GM23338 (cell line): ENCODE measurements at regions not wholly inside any gene's neighbourhood (a gene's known extent, or its start where the extent isn't known, plus 50 kb on each side); places are given as distances from the start of the nearest gene placed in this dataset.

Source experiments
- CREB1 ChIP-seq: fragments of 250-450 bp; sonication (Bioruptor Pico); IDR thresholded peaks from 2 replicates; pipeline ENCODE4 v1.5.0; 2020; ENCODE audit warnings: low read depth, mild to moderate bottlenecking, moderate library complexity
- CTCF ChIP-seq, 2 experiments: fragments of 200-600 bp in 1 of 2; sonication (generic) in 1 of 2; conservative IDR thresholded peaks; 2 replicates each; pipeline versions ENCODE4 v1.5.1 to v1.6.1; 2016 to 2017; ENCODE audit warnings: antibody characterized with exemption in 2 of 2, low read depth in 2 of 2, mild to moderate bottlenecking in 2 of 2, moderate library complexity in 1 of 2
- EZH2 ChIP-seq: fragments of 200-600 bp; sonication (generic); IDR thresholded peaks from one replicate; pipeline ENCODE4 v1.8.0; 2017; ENCODE audit warnings: antibody characterized with exemption, mild to moderate bottlenecking, low read depth; ENCODE audit not compliant: unreplicated experiment
- EZH2phosphoT487 ChIP-seq: fragments of 200-600 bp; sonication (generic); IDR thresholded peaks from one replicate; pipeline ENCODE4 v1.8.1; 2018; ENCODE audit warnings: antibody characterized with exemption; ENCODE audit not compliant: unreplicated experiment
- JUNB ChIP-seq: IDR thresholded peaks from one replicate; pipeline ENCODE4 v1.6.1; 2016; ENCODE audit warnings: antibody characterized with exemption; ENCODE audit not compliant: unreplicated experiment
- NANOG ChIP-seq: IDR thresholded peaks from 2 replicates; pipeline ENCODE4 v1.6.1; 2016; ENCODE audit warnings: antibody characterized with exemption, borderline replicate concordance
- STAT1 ChIP-seq: IDR thresholded peaks from one replicate; pipeline ENCODE4 v1.6.1; 2016; ENCODE audit warnings: antibody characterized with exemption; ENCODE audit not compliant: unreplicated experiment
- ZNF114 ChIP-seq: fragments of 250-450 bp; sonication (Bioruptor Pico); IDR thresholded peaks from 2 replicates; pipeline ENCODE4 v1.5.0; 2020; ENCODE audit warnings: mild to moderate bottlenecking, moderate library complexity
- ZNF331 ChIP-seq: fragments of 250-450 bp; sonication (Bioruptor Pico); IDR thresholded peaks from 2 replicates; pipeline ENCODE4 v1.5.0; 2020; ENCODE audit warnings: low read depth, mild to moderate bottlenecking, moderate library complexity
- TF ChIP-seq, protein P1 (sequence below): fragments of 250-450 bp; sonication (Bioruptor Pico); IDR thresholded peaks from 2 replicates; pipeline ENCODE4 v1.5.0; 2020; ENCODE audit warnings: mild to moderate bottlenecking, moderate library complexity

DNA sequence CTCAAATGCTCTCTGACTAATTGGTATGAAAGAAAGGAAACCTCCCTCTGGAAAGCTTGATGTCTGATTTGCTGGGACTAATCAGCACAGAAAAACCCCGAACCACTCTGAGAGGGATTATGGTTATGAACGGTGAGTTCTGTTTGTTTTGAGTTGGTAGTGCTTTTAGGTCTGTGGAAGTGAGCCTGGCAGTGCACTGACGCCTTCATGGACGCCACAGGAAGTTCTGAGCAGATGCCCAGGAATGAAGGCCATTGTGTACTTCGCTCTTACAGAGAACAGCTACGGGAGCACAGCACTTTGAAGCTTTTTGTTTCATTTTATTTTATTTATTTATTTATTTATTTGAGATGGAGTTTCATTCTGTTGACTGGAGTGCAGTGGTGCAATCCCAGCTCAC is 754.1 kb downstream of the QKI start (continued):
- TF ChIP-seq, protein P1, sequence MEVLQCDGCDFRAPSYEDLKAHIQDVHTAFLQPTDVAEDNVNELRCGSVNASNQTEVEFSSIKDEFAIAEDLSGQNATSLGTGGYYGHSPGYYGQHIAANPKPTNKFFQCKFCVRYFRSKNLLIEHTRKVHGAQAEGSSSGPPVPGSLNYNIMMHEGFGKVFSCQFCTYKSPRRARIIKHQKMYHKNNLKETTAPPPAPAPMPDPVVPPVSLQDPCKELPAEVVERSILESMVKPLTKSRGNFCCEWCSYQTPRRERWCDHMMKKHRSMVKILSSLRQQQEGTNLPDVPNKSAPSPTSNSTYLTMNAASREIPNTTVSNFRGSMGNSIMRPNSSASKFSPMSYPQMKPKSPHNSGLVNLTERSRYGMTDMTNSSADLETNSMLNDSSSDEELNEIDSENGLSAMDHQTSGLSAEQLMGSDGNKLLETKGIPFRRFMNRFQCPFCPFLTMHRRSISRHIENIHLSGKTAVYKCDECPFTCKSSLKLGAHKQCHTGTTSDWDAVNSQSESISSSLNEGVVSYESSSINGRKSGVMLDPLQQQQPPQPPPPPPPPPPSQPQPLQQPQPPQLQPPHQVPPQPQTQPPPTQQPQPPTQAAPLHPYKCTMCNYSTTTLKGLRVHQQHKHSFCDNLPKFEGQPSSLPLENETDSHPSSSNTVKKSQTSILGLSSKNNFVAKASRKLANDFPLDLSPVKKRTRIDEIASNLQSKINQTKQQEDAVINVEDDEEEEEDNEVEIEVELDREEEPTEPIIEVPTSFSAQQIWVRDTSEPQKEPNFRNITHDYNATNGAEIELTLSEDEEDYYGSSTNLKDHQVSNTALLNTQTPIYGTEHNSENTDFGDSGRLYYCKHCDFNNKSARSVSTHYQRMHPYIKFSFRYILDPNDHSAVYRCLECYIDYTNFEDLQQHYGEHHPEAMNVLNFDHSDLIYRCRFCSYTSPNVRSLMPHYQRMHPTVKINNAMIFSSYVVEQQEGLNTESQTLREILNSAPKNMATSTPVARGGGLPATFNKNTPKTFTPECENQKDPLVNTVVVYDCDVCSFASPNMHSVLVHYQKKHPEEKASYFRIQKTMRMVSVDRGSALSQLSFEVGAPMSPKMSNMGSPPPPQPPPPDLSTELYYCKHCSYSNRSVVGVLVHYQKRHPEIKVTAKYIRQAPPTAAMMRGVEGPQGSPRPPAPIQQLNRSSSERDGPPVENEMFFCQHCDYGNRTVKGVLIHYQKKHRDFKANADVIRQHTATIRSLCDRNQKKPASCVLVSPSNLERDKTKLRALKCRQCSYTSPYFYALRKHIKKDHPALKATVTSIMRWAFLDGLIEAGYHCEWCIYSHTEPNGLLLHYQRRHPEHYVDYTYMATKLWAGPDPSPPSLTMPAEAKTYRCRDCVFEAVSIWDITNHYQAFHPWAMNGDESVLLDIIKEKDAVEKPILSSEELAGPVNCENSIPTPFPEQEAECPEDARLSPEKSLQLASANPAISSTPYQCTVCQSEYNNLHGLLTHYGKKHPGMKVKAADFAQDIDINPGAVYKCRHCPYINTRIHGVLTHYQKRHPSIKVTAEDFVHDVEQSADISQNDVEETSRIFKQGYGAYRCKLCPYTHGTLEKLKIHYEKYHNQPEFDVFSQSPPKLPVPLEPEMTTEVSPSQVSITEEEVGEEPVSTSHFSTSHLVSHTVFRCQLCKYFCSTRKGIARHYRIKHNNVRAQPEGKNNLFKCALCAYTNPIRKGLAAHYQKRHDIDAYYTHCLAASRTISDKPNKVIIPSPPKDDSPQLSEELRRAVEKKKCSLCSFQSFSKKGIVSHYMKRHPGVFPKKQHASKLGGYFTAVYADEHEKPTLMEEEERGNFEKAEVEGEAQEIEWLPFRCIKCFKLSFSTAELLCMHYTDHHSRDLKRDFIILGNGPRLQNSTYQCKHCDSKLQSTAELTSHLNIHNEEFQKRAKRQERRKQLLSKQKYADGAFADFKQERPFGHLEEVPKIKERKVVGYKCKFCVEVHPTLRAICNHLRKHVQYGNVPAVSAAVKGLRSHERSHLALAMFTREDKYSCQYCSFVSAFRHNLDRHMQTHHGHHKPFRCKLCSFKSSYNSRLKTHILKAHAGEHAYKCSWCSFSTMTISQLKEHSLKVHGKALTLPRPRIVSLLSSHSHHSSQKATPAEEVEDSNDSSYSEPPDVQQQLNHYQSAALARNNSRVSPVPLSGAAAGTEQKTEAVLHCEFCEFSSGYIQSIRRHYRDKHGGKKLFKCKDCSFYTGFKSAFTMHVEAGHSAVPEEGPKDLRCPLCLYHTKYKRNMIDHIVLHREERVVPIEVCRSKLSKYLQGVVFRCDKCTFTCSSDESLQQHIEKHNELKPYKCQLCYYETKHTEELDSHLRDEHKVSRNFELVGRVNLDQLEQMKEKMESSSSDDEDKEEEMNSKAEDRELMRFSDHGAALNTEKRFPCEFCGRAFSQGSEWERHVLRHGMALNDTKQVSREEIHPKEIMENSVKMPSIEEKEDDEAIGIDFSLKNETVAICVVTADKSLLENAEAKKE (CRISPR knock-in tag): no peak
- TF ChIP-seq JUNB (no peak), ZNF114 (CRISPR knock-in tag) (no peak), EZH2 (no peak), CTCF (conservative IDR thresholded peaks at IDR 0.05; ENCODE audit: low read depth in 2 of 2) (no peak), STAT1 (no peak), ZNF331 (no peak), CREB1 (no peak), EZH2phosphoT487 (no peak), NANOG (no peak)
